HepG2 (cell line): ENCODE measurements at regions not wholly inside any gene's neighbourhood (a gene's known extent, or its start where the extent isn't known, plus 50 kb on each side); places are given as distances from the start of the nearest gene placed in this dataset.

Experiments
- ATAC-seq: fragments of 200-7000 bp; cut with Tn5 transposase; 3 replicates; pipeline ENCODE4 v1.9.1; 2020; ENCODE audit warnings: mild to moderate bottlenecking, moderate library complexity
- BruUV-seq: library from RNA; stranded (reverse); fragments of 400-500 nt; replicated peaks from 2 replicates; lab custom pipeline; 2021; lab: Mats Ljungman, UMichigan
- CTCF ChIA-PET: fragments of 300-600 bp; formaldehyde crosslinking; extraction: SDS; loops from one replicate; lab custom pipeline; 2021; ENCODE audit warnings: low total read pairs, inconsistent platforms, low intra/inter-chr PET ratio; lab: Yijun Ruan, JAX
- POLR2A ChIA-PET: fragments of 350-600 bp; sonication (Branson Sonifier 250); formaldehyde crosslinking; loops from one replicate; lab custom pipeline; 2020; ENCODE audit warnings: antibody characterized with exemption, inconsistent platforms; lab: Yijun Ruan, JAX
- DNase-seq: peaks from one replicate; pipeline ENCODE4 v3.0.0-alpha.2; 2015; ENCODE audit warnings: low spot score
- FAIRE-seq: peaks from 3 replicates; lab custom pipeline; 2011; peaks lifted over from hg19 to GRCh38; lab: Jason Lieb, UNC
- H2AFZ ChIP-seq: one replicate; pipeline ENCODE4 v1.6.1; 2011; ENCODE audit warnings: low read length, inconsistent platforms
- H3K27ac ChIP-seq: fragments of 300-600 bp; 3 replicates; pipeline ENCODE4 v1.8.0; 2011; ENCODE audit warnings: mixed run types, mild to moderate bottlenecking, mixed read lengths, low read length, inconsistent platforms; ENCODE audit not compliant: insufficient read depth; ENCODE audit errors: extremely low read length
- H3K27me3 ChIP-seq, 2 experiments: fragments of 200-600 bp in 1 of 2; 2 replicates in 1 of 2; 3 replicates in 1 of 2; pipeline versions ENCODE4 v1.6.0 to v1.8.0; 2011; ENCODE audit warnings: low read length in 2 of 2, mild to moderate bottlenecking in 2 of 2, moderate library complexity in 2 of 2, inconsistent platforms in 1 of 2; ENCODE audit not compliant: insufficient read depth in 2 of 2, control insufficient read depth in 1 of 2
- H3K36me3 ChIP-seq, 2 experiments: fragments of 200-600 bp in 1 of 2; replicated peaks in 1 of 2; 2 replicates in 1 of 2; 3 replicates in 1 of 2; pipeline versions ENCODE4 v1.5.1 to v1.8.0; 2011; ENCODE audit warnings: low read length in 2 of 2, inconsistent platforms in 1 of 2; ENCODE audit not compliant: insufficient read depth in 2 of 2, control insufficient read depth in 1 of 2
- H3K4me1 ChIP-seq: 2 replicates; pipeline ENCODE4 v1.5.1; 2012; ENCODE audit warnings: low read length, inconsistent platforms; ENCODE audit not compliant: insufficient read depth
- H3K4me2 ChIP-seq: 2 replicates; pipeline ENCODE4 v1.6.0; 2011; ENCODE audit warnings: low read depth, low read length, inconsistent platforms
- H3K4me3 ChIP-seq, 3 experiments: fragments of 200-600 bp in 1 of 3; sonication (generic), shearing (Covaris generic) in 1 of 3; replicated peaks in 1 of 3; 2 replicates each; pipeline ENCODE4 v1.5.1; 2011 to 2016; ENCODE audit warnings: low read length in 3 of 3, inconsistent platforms in 2 of 3, low read depth in 2 of 3, mild to moderate bottlenecking in 2 of 3, control low read depth in 1 of 3, mixed read lengths in 1 of 3; ENCODE audit not compliant: insufficient read depth in 1 of 3
- H3K79me2 ChIP-seq: one replicate; pipeline ENCODE4 v1.6.1; 2011; ENCODE audit warnings: low read length, inconsistent platforms; ENCODE audit not compliant: insufficient read depth
- H3K9ac ChIP-seq: 2 replicates; pipeline ENCODE4 v1.6.0; 2011; ENCODE audit warnings: mild to moderate bottlenecking, low read depth, low read length, inconsistent platforms; ENCODE audit not compliant: insufficient read depth
- H3K9me3 ChIP-seq: 2 replicates; pipeline ENCODE4 v1.5.1; 2012; ENCODE audit warnings: mild to moderate bottlenecking, low read length
- H4K20me1 ChIP-seq: 2 replicates; pipeline ENCODE4 v1.6.0; 2011; ENCODE audit warnings: inconsistent platforms, mild to moderate bottlenecking, low read length, moderate library complexity; ENCODE audit not compliant: insufficient read depth
- DPF2 ChIP-seq: sonication (generic); formaldehyde crosslinking; IDR thresholded peaks from 2 replicates; pipeline ENCODE4 v1.4.0; 2020; ENCODE audit warnings: mild to moderate bottlenecking, low read depth, missing genetic modification reagents, borderline replicate concordance
- EP300 ChIP-seq, 3 experiments: sonication (generic) in 1 of 3; formaldehyde crosslinking in 1 of 3; IDR thresholded peaks; 2 replicates each; pipeline versions ENCODE4 v1.5.1 to v1.6.1; 2011 to 2020; ENCODE audit warnings: low read depth in 2 of 3, low read length in 2 of 3, borderline replicate concordance in 1 of 3, improper control_type of control experiment in 1 of 3, mild to moderate bottlenecking in 1 of 3, missing genetic modification reagents in 1 of 3, moderate library complexity in 1 of 3
- NR0B2 ChIP-seq: sonication (generic); formaldehyde crosslinking; IDR thresholded peaks from 2 replicates; pipeline ENCODE4 v1.4.0; 2020; ENCODE audit warnings: mild to moderate bottlenecking, missing genetic modification reagents
- ZBTB7B ChIP-seq: sonication (generic); formaldehyde crosslinking; IDR thresholded peaks from 2 replicates; pipeline ENCODE4 v1.4.0; 2020; ENCODE audit warnings: missing genetic modification reagents
- ZGPAT ChIP-seq: IDR thresholded peaks from 2 replicates; pipeline ENCODE4 v1.6.1; 2016; ENCODE audit warnings: mild to moderate bottlenecking
- ZNF121 ChIP-seq: sonication (generic); formaldehyde crosslinking; IDR thresholded peaks from 2 replicates; pipeline ENCODE4 v1.5.0; 2020; ENCODE audit warnings: mild to moderate bottlenecking, missing genetic modification reagents
- ZNF143 ChIP-seq: sonication (generic); formaldehyde crosslinking; IDR thresholded peaks from 2 replicates; pipeline ENCODE4 v1.4.0; 2020; ENCODE audit warnings: missing genetic modification reagents
- ZNF557 ChIP-seq: sonication (generic); formaldehyde crosslinking; IDR thresholded peaks from 2 replicates; pipeline ENCODE4 v1.4.0; 2020; ENCODE audit warnings: missing genetic modification reagents
- WGBS: methylation state at CpG from one replicate; pipeline ENCODE4 v1.1.6; 2017; ENCODE audit warnings: low lambda C conversion rate; 5-methylcytosine and 5-hydroxymethylcytosine counted together
- in situ Hi-C: cut with HindIII; loops from 2 replicates; pipeline ENCODE4 v1.10.0; 2017; ENCODE audit warnings: low pct_unique_long_range_greater_than_20kb; ENCODE audit not compliant: extremely low pct_ligation_motif_present
- intact Hi-C: fragments of 100-400 bp; cut with micrococcal nuclease; formaldehyde crosslinking; loops from one replicate; pipeline ENCODE4 v1.10.0; 2022; ENCODE audit not compliant: unreplicated experiment
- TF ChIP-seq, protein P1 (sequence below): IDR thresholded peaks from 2 replicates; pipeline ENCODE4 v1.6.1; 2016; ENCODE audit warnings: mild to moderate bottlenecking, missing biosample characterization, missing genetic modification reagents

DNA sequence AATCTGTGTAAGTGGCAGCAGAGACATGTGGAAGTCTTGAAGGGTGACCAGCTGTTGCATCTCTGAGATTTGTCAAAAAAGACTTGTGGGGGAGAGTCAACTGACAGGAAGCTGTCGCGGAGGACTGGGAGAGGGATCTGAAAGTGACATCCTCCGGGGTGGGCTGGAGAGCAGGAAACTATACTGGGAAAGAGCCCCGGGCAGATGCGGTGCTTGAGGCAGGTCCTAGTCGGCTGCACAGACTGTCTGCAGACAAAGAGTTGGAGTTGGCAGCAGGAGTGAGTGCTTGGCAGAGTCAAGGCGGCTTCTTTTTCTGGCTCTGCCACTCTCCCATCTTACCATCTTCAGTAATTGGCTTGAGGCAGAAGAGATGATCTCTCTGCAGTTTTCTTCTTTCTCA, 294.0 kb upstream of the C1orf87 start:
- Histone ChIP-seq H2AFZ (no peak overlapping the region), H3K4me3 (no peak overlapping the region), H3K36me3 (no peaks in the 10 kb centered on the region), H3K27me3 (no peaks in the 10 kb centered on the region; a peak in 1 of 5 replicates), H3K27ac (no peak overlapping the region), H3K4me2 (no peak overlapping the region), H4K20me1 (no peaks in the 10 kb centered on the region), H3K9ac (no peak overlapping the region), H3K9me3 (no peaks in the 10 kb centered on the region), H3K79me2 (no peaks in the 10 kb centered on the region), H3K4me1 (no peaks in the 10 kb centered on the region)
- DNase-seq (no peak), ATAC-seq (no peak), FAIRE-seq (no peak)
- no TSS peak for BruUV-seq
- POLR2A ChIA-PET: no interaction called here
- in situ Hi-C loops (no loop called here), intact Hi-C loops (no loop called here)
- TF ChIP-seq, protein P1, sequence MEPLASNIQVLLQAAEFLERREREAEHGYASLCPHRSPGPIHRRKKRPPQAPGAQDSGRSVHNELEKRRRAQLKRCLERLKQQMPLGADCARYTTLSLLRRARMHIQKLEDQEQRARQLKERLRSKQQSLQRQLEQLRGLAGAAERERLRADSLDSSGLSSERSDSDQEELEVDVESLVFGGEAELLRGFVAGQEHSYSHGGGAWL (CRISPR knock-in tag): no peak
- TF ChIP-seq EP300 (IDR thresholded peaks at IDR 0.05; ENCODE audit: low read depth in 2 of 2, low read length in 2 of 2): no peak
- no peak for TF ChIP-seq EP300 (CRISPR knock-in tag; IDR thresholded peaks at IDR 0.05; ENCODE audit: borderline replicate concordance)
- no peak for TF ChIP-seq ZGPAT (CRISPR knock-in tag)
- no peak for TF ChIP-seq ZNF557 (CRISPR knock-in tag)
- no peak for TF ChIP-seq ZNF121 (CRISPR knock-in tag)
- no peak for TF ChIP-seq DPF2
- TF ChIP-seq ZNF143 (CRISPR knock-in tag): no peak
- TF ChIP-seq NR0B2 (CRISPR knock-in tag): no peak
- no peak for TF ChIP-seq ZBTB7B
- WGBS: 19% methylated on average over 7 of the region's 7 CpGs
- CTCF ChIA-PET: no interaction called here
